CD4-positive, alpha-beta T cell treated with Interleukin-2 at 100 ng/mL for 4 hours (primary cell): ENCODE measurements at regions not wholly inside any gene's neighbourhood (a gene's known extent, or its start where the extent isn't known, plus 50 kb on each side); places are given as distances from the start of the nearest gene placed in this dataset.
A peak's percentile ranks its signal among the peaks of the same experiment; 100 is the strongest.

Experiments used
- DNase-seq: peaks from one replicate; pipeline ENCODE4 v3.0.0-alpha.2; 2020; ENCODE audit warnings: low spot score

DNA sequence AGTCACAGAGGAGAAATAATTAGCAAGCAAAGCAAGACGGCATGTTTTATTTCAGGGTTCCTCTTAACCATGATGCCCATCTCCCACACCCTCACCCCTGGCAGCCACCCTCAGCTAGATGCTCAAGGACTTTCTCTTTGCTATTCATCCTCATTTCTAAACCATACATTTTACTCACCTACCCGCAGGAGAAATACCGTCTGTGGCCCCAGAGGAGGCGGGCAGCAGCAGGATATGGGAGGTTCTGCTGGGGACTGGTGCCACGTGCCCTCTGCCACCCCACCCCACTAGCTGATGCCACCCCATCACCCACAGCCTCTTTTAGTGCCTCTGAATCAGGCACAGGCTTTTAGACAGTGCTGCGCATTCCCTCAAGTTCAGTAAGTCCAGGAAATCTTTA, 168.7 kb upstream of the ITGB1 start:
- peak; percentile 46 for DNase-seq

DNA sequence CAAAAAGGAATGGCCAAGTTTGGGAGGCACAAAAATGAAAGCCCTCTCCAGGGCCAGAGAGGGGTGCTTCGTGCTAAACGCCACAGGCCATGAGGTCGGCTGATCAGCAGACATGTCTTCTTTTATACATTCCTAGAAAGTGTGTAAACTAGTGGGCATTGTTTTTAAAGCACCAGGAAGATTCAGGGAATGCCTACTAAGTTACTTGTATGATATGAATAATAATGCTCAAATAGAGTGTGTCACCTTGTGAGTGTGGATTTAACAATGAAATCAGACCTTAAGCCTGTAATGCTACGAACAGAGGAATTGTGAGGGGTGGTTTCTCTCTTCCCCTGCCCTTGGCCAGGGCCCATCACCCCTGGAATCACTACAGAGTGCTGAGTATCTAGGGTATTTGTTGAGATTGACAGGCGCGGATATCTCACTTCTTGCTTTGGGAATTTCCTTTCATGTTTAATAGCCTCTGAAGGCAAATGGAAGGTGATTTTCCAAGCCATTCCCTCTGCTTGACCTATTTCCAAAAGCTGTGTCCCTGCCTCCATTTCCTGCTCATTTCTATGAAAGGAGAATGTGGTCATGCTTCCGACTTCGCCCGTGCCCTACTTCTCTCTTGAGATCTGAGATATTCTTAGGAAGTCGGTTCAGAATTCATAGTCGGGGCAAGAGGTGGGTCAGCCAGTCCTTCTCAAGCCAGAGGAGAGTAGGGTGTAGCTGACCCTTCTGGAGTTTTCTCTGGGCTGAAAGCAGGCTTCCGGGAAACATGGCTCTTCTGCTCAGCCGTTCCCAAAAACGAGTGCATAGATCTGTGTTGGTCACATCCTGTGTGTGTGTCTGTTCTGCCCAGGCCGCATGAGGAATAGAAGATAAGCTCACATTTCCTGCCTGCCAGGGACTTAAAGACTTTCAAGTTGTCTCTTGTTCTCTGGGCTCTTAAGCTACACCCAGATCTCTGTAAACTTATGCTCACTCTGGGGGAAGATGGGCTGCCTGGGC, 167.8 kb upstream of the ITGB1 start:
- peak; percentile 71 for DNase-seq

DNA sequence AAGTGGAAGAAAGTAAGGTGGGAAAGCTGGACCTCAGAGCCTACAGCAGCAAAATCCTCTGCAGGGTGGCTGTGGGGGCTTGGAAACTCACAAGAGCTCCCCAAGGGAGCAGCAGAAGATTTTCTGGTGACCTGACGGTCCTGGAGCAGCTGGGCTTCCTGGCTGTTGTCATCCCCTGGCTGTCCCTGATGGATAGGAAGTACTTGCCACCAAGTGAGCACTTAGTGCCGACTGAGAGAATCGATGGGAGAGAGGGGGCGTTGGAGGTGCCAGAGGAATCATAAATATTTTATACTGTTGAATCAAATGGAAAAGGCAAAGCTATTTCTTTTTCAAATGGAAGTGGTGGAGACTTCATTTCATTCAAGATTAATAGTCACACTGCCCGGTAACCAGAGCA, 167.1 kb upstream of the ITGB1 start:
- no peak for DNase-seq

DNA sequence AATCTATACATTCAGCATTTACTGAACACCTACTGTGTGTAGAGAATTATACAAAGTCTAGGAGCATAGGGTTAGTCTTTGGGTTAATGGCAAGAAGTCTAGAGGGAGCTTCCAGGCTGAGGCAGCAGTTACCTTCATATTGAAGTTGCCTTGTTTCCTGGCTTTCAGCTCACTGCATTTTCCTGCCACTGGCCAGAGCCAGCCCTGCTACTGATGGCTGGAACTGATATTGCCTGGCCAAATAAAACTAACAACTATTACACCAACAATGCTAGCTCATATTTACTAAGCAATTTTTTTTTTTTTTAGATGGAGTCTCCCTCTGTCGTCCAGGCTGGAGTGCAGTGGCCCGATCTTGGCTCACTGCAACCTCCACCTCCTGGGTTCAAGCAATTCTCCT, 165.7 kb upstream of the ITGB1 start:
- DNase-seq: no peak

DNA sequence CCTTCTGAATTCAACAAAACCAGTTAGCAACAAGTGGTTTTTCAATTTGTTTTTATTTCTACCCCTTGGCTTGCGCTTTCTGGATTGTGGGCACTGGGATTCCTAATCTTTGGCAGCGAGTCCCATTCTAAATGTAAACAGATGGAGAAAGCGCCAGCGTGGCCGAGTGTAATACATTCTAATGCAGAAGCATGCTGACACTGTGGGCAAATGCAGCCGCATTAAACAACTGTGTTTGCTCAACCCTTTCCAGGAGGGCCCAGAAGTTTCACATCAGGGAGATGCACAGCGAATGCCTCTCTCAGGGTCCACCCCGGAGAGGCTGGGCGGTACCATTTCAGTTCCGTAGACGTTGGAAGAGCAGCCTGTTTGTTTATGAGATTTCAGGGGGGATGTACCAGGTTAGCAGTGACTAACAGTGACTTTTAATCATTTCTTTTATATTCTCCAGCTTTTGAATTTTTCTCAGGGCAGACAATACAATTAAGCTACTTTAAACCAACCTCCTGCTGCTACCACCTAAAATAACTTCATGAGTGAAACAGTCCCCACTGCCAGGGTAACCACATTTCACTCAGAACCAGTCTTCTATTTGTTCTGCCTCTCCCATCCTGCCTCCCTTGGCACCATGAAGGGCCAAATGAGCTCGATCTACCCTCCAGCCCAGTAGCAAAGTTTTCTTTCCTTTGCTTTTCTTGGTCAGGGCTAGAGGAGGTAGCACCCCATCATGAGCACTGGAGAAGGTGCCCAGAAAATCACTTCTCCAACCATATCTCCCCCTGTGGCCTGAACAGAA, 164.2 kb upstream of the ITGB1 start:
- no peak for DNase-seq

DNA sequence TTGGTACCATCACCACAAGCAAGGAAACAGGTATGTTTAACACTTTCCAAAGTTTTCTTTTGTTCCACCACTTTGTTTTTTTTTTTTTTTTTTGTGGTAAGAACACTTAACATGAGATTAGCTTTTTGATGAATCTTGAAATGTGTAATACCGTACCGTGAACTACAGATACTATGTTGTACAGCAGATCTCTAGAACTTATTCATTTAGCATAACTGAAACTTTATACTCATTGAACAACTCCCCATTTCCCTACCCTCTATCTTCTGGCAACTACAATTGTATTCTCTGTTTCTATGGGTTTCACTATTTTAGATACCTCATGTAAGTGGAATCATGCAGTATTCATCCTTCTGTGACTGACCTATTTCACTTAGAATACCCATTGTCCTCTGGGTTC, 162.7 kb upstream of the ITGB1 start:
- DNase-seq: no peak

DNA sequence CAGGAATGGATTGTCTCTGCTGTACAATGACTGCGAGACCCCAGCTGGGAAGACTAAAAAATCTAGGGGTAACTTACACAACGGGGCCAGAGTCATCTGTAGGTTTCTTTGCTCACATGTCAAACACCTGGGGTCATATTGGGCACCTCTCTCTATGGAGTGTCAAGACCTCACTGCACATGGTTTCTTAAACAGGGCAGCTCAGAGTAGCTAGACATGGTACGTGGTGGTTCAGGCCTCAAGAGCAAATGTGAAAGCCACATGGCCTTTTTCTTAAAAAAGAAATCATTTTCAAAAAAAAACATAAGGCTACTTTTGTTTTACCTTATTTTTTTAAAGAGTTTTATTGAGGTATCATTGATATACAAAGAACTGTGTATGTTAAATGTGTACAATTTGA, 162.2 kb upstream of the ITGB1 start:
- no peak for DNase-seq

DNA sequence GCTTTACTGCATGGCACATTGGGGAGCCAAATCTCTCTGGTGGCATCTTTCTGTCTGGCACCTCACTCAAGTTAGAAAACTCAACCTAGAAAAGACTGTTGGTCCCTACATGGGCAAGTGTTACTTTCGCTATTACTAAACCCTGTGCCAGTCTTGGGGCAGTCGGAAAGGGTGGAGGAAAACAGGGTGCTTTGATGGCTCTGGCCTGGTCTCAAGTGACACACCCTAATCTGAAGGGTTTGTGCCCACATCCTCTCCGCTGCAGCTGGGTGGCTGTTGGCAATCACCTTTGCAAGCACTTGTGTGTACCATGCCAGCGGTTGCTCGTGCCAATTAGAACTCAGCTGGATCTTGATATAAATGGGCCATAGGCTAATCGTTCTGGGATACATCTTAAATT, 159.8 kb upstream of the ITGB1 start:
- DNase-seq: peak; percentile 86

DNA sequence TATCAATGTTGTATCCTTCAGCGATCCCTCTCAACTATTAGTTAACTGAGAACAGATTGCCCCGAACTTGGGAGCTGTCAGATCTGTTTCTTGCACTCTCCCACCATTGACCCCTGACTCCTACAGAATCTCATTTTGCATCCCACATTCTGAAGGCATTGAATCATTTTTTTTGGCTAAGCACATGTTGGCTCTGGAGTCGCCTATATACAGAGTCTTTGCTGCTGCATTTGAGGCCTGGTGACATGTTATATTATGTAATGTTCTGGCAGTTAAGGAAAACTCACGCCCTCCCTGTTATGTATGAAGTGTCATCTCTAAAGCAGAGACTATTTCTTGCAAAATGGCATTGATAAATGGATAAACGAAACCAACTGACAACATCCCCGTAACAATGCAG, 159.2 kb upstream of the ITGB1 start:
- DNase-seq: no peak

DNA sequence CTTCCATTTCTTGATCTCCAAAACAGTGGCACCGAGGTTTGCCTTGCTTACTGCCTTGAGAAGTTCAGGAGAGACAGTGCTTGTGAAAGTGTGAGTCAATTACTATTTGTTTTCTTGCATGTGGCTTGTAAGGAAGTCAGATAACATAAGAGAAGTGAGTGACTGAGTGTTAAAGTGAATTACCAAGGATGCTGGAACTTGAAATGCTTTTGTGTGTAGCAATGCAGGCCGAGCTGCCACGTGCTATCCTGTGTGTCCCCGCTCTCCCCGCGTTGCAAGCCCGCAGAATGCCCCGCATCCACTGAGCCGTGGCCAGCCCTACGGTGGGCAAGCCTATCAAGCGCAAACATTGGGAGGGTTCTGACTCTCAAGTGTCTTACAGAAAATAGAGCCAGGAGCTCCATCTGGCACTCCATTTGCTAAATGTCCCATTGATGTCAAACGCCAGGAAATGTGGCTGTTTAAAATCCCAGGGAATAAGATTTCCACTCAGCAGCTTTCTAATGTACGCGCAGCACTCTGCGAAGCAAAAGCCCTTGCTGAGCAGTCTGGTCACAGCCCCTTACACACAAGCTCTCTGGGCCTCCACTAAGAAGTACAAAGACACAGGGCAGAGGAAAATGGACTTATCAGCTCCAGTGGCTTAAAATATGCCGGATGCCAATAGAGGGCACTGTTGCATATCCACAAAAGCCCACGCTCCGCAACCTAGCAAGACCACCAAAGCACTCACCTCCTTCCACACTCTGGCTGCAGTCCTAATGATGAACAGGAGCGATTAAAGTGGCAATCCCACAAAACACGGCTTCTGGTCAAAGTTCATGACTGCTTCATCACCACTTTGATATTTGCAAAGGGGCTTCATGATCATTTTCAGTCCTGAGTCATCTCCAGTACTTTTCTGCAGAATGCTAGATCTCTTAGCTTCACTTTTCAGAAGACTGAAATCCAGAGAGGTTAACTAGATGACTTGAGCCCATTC, 158.0 kb upstream of the ITGB1 start:
- peak; percentile 69 for DNase-seq

DNA sequence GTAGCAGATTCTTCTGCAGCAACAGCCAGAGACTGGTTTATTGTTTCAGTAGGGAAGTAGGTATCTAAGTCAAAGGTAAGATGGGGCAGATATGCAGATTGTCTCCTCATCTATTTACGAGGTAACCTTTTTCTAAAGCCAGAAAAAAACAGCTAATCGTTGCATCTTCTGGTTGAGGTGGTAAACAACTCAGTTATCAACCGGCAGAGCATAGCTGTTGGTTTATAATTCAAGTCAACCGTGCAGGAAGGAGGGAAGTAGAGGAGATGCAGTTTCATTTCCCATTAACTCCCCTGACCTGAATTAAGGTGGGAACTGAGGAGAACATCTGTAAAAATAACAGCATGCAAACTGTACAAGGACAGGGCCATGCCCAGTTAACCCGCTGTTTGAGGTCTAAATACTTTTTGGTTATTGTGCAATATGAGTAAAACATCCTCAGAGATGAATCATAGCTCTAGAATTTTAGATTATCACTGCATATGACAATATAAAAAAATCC, 156.5 kb upstream of the ITGB1 start:
- DNase-seq: peak; percentile 71

DNA sequence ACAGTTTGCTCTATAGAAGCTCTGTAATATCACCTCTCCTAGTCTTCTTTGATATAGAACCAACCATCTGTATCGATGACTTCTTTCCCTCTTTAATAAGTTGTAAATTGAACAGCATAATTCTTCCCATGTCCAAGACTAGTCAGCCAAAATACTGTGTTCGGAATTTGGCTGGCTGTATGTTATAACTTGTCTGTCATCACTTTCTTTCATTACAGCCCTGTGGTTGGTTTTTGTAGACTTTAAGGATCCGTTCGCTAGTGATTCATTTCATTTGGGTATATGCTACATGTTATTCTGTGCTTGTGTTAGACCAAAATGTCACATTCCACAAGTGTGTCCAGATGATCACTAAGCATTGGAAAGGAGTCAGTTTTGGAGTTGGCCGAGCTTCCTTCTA, 155.4 kb upstream of the ITGB1 start:
- no peak for DNase-seq

DNA sequence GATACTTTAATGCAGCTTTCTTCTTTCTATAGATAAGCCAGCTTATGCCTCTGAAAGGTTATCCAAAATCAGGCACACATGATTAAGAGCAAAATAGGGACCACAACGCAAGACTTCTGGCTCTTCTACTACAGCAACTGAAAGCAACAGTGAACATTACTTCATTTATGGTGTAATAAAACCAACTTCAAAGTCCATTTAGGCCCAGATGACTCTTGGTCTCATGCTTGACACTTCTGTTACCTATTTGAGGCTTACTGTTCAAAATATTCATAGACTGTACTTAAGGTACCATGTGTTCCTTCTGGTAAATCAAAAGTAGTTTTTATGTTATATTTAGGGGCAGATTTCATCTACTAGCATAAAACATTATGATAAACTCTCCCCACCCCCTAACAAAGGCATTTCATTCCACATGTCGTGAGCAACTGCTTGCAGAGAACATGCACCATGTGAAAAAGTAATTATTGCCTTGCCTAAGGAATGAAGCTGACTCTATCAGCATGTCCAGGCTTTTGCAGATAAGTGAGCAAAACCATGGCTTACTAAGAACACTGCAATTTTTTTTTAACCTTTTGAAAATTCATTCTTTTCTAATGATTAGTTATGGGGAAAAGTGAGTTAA, 154.9 kb upstream of the ITGB1 start:
- no peak for DNase-seq

DNA sequence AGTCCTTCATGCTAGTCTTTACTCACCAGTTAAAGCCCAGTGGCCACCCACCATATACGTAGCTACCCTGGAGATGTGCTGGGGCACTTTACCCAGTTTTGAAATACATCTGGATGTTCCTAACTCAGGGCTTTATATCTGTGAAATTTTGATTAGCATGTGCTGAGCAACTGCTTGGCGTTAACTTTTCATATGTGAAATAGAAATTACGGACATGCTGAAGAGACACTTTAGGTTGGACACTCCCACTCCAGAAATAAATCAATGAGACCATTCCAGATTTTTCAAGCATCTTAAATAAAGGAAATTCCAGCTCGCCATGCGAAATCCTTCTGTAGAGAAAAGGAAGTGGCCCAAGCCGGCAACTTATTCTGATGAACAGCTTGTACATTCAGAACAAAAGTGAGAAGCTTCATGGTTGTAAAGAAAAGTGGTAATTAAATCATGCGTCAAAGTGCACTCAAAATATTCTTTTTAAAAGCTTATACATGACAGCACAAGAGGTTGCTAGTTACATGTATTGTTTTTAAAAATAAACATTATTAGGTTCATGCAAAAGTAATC, 153.5 kb upstream of the ITGB1 start:
- DNase-seq: no peak

DNA sequence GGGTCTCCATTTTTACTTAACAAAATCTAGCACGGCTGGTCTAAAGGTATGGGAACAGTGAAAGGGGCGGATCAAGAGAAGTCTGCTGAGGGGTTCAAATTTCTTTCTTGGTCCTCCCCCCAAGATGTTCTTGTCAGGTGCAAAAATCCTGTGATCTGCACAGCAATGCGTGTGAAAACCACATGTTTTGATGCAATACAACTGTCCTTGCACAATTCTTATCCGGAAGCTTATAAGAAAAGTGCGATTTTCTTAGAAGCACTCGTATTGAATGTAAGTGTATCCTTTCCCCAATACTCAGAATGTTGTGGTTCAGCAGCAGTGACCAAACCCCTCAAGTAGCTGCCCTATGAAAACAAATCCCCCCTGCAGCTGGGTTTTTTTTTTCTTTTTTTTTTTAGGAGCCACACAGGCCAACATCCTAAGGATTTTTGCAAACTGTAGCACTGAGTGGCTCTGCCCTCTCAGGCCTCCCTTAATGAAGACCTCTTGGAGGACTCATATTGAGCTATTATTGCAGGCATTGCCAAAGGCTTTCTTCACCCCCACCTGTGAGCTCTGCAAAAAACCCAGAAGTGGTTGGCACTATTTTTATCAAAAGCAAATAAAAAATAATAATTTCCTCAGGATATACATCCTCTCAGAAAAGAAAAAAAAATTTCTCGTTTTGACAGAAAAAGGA, 151.9 kb upstream of the ITGB1 start:
- peak; percentile 81 for DNase-seq

DNA sequence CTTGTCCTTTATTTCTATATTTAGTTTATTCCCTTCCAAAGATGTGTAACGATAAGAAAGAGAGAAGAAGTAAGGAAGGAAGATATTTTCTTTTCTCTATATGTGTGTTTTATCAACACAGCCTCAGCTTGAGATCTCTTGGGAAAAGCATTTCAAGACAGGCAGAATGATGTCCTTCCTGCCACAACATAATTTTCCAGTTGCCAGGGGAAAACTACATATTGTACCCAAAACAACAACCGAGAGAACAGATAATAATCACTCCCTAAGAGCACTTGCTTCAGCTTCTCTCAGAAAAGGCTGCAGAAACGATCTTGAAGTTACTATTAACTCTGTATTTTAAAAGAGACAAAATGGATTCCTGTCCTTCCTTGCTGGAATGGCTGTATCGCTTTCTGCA, 151.4 kb upstream of the ITGB1 start:
- DNase-seq: no peak

DNA sequence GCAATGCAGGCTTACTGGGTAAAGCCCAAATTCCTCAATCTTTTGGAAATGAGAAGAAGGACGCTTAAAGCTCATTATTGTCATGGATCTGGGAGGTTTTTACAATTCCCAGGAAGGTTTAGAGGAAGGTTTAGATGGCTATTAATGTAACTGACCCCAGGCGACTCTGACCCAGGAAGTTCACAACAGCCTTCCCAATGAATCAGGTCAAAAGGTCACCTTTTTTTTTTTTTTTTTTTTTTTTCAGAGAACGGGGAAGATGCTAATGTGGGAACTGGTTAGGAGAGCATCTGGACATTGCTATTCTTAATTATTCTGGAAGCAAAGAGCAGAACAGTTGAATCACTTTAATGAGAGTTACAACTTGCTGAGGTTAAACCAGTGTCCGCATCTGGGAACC, 149.9 kb upstream of the ITGB1 start:
- no peak for DNase-seq

DNA sequence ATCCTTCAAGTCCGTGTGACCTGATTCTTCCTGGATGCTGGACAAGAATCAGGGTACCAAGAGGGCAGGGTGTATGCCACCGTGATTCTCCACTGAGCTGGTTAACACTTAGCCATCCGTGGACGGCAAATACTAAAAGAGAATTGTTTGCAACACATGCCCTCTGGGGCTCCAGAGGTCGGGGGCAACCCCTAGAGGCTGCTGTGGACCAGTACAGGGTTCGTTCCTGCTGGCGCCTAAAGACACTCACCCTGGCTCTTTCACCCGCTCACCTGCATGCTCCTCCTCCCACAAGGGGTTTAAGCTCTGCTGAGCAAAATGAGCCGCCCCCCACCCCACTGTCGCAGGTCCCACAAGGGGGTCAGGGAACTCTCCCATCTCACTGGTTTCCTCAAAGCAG, 148.7 kb upstream of the ITGB1 start:
- DNase-seq: no peak

DNA sequence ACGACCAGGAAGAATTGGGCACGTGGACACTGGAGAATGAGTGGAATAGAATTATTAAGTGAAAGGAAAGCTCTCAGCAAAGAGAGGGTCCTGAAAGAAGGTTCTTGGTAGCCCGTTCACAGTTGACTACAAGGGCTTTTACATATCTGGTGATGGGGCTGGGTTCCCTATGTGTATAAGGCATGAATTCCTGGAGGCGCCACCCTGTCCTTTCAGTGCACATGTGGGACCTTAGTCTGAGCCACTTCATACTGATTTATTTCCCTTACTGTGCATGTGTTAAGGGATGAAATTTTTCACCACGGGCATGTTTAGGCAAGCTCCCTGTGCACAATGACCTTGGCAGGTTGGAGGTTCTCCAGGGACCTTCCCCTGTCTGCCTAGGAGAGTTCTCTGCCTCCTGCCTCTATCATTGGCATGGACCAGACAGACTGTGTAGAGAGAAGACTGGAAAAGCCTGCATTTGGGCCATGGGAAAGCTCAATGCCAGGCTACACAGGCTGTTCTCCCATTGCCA, 145.9 kb upstream of the ITGB1 start:
- no peak for DNase-seq

DNA sequence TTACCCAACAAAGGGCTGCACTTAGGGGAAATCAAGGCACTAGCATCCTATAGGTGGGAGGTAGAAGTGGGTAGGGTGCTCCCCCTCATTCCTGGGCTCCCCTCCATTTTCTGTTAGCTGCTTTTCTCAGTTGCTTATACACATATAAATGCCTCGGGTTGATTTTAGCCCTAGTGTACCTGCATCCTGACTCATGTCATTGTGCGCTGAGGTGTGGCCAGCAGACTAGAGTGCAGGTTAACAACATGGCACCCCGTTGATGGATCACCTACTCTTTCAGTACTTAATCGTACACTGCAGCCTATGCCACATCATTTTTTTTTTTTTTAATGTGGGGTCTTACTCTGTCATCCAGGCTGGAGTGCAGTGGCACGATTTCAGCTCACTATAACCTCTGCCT, 144.0 kb upstream of the ITGB1 start:
- DNase-seq: no peak
